ENCODE measurements at regions not wholly inside any gene's neighbourhood (a gene's known extent, or its start where the extent isn't known, plus 50 kb on each side); places are given as distances from the start of the nearest gene placed in this dataset.

- Histone ChIP-seq H3K27me3 (ENCODE audit: low read depth) (no peaks in the 10 kb centered on the region), H3K27ac (no peak overlapping the region), H3K36me3 (no peaks in the 10 kb centered on the region), H3K4me1 (no peaks in the 10 kb centered on the region), H3K4me3 (no peak overlapping the region), H3K9me3 (no peaks in the 10 kb centered on the region)
- no peak for DNase-seq
- TF ChIP-seq, protein P1, sequence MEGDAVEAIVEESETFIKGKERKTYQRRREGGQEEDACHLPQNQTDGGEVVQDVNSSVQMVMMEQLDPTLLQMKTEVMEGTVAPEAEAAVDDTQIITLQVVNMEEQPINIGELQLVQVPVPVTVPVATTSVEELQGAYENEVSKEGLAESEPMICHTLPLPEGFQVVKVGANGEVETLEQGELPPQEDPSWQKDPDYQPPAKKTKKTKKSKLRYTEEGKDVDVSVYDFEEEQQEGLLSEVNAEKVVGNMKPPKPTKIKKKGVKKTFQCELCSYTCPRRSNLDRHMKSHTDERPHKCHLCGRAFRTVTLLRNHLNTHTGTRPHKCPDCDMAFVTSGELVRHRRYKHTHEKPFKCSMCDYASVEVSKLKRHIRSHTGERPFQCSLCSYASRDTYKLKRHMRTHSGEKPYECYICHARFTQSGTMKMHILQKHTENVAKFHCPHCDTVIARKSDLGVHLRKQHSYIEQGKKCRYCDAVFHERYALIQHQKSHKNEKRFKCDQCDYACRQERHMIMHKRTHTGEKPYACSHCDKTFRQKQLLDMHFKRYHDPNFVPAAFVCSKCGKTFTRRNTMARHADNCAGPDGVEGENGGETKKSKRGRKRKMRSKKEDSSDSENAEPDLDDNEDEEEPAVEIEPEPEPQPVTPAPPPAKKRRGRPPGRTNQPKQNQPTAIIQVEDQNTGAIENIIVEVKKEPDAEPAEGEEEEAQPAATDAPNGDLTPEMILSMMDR (IDR thresholded peaks at IDR 0.05) = no peak
- no peak for ATAC-seq
- intact Hi-C loops (cut with DNase I) = no loop called here
Observed at GRCh38 chr9:27800692-27801370, 227.6 kb upstream of the C9orf72 start.

DNA sequence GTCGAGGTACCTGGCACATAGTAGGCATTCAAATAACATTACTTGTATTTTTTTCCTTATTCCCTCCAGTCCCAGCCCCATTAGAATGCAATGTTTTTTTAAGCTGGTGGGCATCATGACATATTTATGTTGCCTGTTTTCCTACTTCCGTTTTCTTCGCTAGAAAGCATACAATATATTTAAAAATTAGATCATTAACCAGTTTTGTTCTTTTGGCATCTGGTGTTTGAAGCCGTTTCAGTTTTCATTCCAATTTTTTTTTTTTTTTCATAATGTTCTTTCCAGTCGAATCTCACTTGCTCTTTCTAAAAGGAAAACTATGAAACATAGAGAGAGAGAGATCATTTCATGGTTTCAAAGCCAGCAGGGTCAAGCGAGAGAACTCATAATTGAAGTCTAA is 228.3 kb upstream of the C9orf72 start:
- Histone ChIP-seq H3K4me1 (no peaks in the 10 kb centered on the region), H3K9me3 (no peaks in the 10 kb centered on the region), H3K27me3 (ENCODE audit: low read depth) (no peaks in the 10 kb centered on the region), H3K36me3 (no peaks in the 10 kb centered on the region), H3K4me3 (no peak overlapping the region), H3K27ac (no peak overlapping the region)
- no peak for DNase-seq
- no peak for ATAC-seq
- intact Hi-C loops (cut with DNase I) = no loop called here
- TF ChIP-seq, protein P1 (IDR thresholded peaks at IDR 0.05) = no peak

DNA sequence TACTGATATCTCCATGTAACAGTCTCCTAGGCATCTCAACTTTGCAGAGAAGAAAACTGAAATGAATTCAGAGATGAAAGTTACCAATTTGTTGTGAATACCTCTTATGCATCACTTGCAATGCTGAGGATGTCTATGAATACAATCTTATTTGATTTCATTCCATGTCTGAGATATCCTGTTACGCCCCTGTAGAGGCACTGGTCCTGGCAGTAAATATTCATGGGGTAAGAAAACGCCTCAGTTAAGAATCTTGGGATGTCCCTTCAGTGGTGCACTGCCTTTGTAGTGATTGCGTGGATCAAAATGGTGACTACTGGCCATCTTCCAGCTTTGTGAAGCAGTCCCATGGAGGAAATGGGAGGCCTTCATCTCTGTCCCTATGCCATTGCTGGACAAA is 229.1 kb upstream of the C9orf72 start:
- TF ChIP-seq, protein P1 (IDR thresholded peaks at IDR 0.05) = no peak
- no peaks in the 10 kb centered on the region for H3K4me1 ChIP-seq
- ATAC-seq = no peak

DNA sequence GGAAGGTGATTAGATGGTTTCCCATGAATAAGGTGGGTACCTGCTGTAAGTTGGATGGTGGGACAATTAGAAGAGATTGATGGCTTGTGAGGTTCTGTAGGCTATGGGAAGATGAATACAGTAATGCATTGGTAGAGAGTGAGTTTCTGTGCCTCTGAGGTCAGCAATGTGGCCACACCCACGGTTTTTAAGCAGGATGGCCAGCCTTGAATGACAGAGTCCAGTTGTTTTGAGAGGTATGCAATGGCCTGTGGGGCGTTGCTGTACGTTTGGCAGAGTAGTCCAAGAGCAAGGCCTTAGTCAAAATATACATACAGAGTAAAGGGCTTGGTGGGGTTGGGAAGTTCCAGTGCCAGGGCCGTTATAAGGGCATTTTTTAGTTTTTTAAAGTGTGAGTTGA is 235.6 kb upstream of the C9orf72 start:
- DNase-seq (no peak), ATAC-seq (no peak)
- Histone ChIP-seq H3K27ac (no peak overlapping the region), H3K9me3 (no peaks in the 10 kb centered on the region), H3K36me3 (no peaks in the 10 kb centered on the region), H3K4me1 (no peaks in the 10 kb centered on the region), H3K4me3 (no peak overlapping the region), H3K27me3 (ENCODE audit: low read depth) (no peaks in the 10 kb centered on the region)
- TF ChIP-seq, protein P1 (IDR thresholded peaks at IDR 0.05) = no peak
- intact Hi-C loops (cut with DNase I) = no loop called here

More for the DNA sequence above, 229.1 kb upstream of the C9orf72 start:
- no peak overlapping the region for H3K27ac ChIP-seq
- intact Hi-C loops (cut with DNase I) = no loop called here
- H3K9me3 ChIP-seq = no peaks in the 10 kb centered on the region
- no peaks in the 10 kb centered on the region for H3K27me3 ChIP-seq (ENCODE audit: low read depth)
- no peak for DNase-seq
- no peaks in the 10 kb centered on the region for H3K36me3 ChIP-seq
- no peak overlapping the region for H3K4me3 ChIP-seq

DNA sequence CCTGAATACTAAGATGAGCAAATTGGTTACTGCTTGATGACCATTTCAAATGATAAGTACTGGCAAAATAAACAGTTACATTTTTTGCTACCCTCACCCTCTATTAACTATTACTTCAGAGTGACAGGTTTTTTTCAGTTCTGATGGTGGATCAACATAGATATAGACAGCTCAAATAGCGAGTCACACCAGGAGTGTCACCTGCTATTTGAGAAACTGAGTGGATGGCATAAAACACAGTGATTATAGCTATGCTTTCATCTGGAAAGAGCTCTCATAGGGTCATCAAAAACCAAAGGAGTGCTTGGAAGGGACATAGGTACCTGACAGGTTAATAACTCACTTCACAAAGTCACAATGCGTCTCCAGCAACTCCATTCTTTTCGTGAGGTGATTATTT is 244.5 kb upstream of the C9orf72 start:
- TF ChIP-seq, protein P1 (IDR thresholded peaks at IDR 0.05) = no peak
- H3K4me1 ChIP-seq = no peaks in the 10 kb centered on the region
- no peak for ATAC-seq
- no peak for DNase-seq
- H3K36me3 ChIP-seq = no peaks in the 10 kb centered on the region
- intact Hi-C loops (cut with DNase I) = no loop called here
- no peaks in the 10 kb centered on the region for H3K27me3 ChIP-seq (ENCODE audit: low read depth)
- H3K4me3 ChIP-seq = no peak overlapping the region
- no peaks in the 10 kb centered on the region for H3K9me3 ChIP-seq
- no peak overlapping the region for H3K27ac ChIP-seq
